H1 (cell line): ENCODE measurements at regions not wholly inside any gene's neighbourhood (a gene's known extent, or its start where the extent isn't known, plus 50 kb on each side); places are given as distances from the start of the nearest gene placed in this dataset.

Source experiments
- CTCF ChIA-PET: fragments of 300-600 bp; sonication (Branson Sonifier 250); formaldehyde crosslinking; loops from one replicate; lab custom pipeline; 2021; ENCODE audit not compliant: partially characterized antibody; lab: Charles Lee
- POLR2A ChIA-PET: fragments of 300-600 bp; sonication (Branson Sonifier 250); formaldehyde crosslinking; loops from one replicate; lab custom pipeline; 2021; ENCODE audit warnings: inconsistent platforms; ENCODE audit not compliant: partially characterized antibody; lab: Charles Lee
- DNase-seq, 2 experiments: peaks; one replicate each; pipeline versions ENCODE4 v3.0.0 to v3.0.0-alpha.2; 2010 to 2022; ENCODE audit warnings: low spot score in 2 of 2, low read depth in 1 of 2, mixed read lengths in 1 of 2
- FAIRE-seq: peaks from 2 replicates; lab custom pipeline; 2011; peaks lifted over from hg19 to GRCh38; lab: Jason Lieb, UNC
- H2AFZ ChIP-seq: 2 replicates; pipeline ENCODE4 v1.8.1; 2012; ENCODE audit warnings: low read length, inconsistent platforms
- H2AK5ac ChIP-seq: 2 replicates; pipeline ENCODE4 v1.6.1; 2013; ENCODE audit warnings: low read depth, low read length
- H2BK120ac ChIP-seq: replicated peaks from 2 replicates; pipeline ENCODE3; 2013; ENCODE audit warnings: low read depth, low read length, inconsistent platforms
- H2BK12ac ChIP-seq: 2 replicates; pipeline ENCODE4 v1.6.1; 2013; ENCODE audit warnings: low read depth, low read length
- H2BK15ac ChIP-seq: 2 replicates; pipeline ENCODE4 v1.6.1; 2013; ENCODE audit warnings: low read length
- H2BK20ac ChIP-seq: 2 replicates; pipeline ENCODE4 v1.6.1; 2013; ENCODE audit warnings: low read length
- H2BK5ac ChIP-seq: 2 replicates; pipeline ENCODE4 v1.6.1; 2013; ENCODE audit warnings: low read depth, low read length
- H3K14ac ChIP-seq: 2 replicates; pipeline ENCODE4 v1.6.1; 2013; ENCODE audit warnings: inconsistent platforms; ENCODE audit not compliant: insufficient read length
- H3K18ac ChIP-seq: 2 replicates; pipeline ENCODE4 v1.6.1; 2013; ENCODE audit warnings: low read length; ENCODE audit errors: extremely low read depth
- H3K23ac ChIP-seq: 2 replicates; pipeline ENCODE4 v1.6.1; 2013; ENCODE audit warnings: inconsistent platforms; ENCODE audit not compliant: insufficient read length
- H3K23me2 ChIP-seq: 2 replicates; pipeline ENCODE4 v1.6.1; 2013; ENCODE audit warnings: low read depth, low read length
- H3K27ac ChIP-seq: 2 replicates; pipeline ENCODE4 v1.6.1; 2011; ENCODE audit warnings: low read depth, low read length, inconsistent platforms
- H3K27me3 ChIP-seq, 4 experiments: replicated peaks in 1 of 4; 1 replicate in 1 of 4; 2 replicates in 3 of 4; pipeline versions ENCODE4 v1.6.1 to v1.8.1; 2011 to 2013; ENCODE audit warnings: low read length in 3 of 4, mild to moderate bottlenecking in 3 of 4, inconsistent platforms in 2 of 4, mixed read lengths in 2 of 4, moderate library complexity in 1 of 4; ENCODE audit not compliant: control insufficient read depth in 3 of 4, insufficient read depth in 3 of 4; ENCODE audit errors: extremely low read depth in 1 of 4
- H3K36me3 ChIP-seq, 4 experiments: 2 replicates each; pipeline versions ENCODE4 v1.6.1 to v1.8.1; 2011 to 2013; ENCODE audit warnings: mild to moderate bottlenecking in 4 of 4, low read length in 3 of 4, moderate library complexity in 2 of 4, control low read depth in 1 of 4, inconsistent platforms in 1 of 4; ENCODE audit not compliant: insufficient read depth in 4 of 4, control insufficient read depth in 2 of 4
- H3K4ac ChIP-seq: replicated peaks from 2 replicates; pipeline ENCODE3; 2013; ENCODE audit warnings: low read length, low read depth, mixed read lengths, inconsistent platforms; ENCODE audit not compliant: insufficient read length
- H3K4me1 ChIP-seq, 4 experiments: replicated peaks in 1 of 4; 1 replicate in 1 of 4; 2 replicates in 3 of 4; pipeline versions ENCODE4 v1.6.1 to v1.8.1; 2011 to 2013; ENCODE audit warnings: low read length in 3 of 4, inconsistent platforms in 2 of 4, mixed read lengths in 1 of 4; ENCODE audit not compliant: insufficient read depth in 4 of 4, control insufficient read depth in 3 of 4
- H3K4me2 ChIP-seq, 2 experiments: 2 replicates each; pipeline versions ENCODE4 v1.6.1 to v1.8.1; 2011 to 2013; ENCODE audit warnings: low read depth in 2 of 2, low read length in 2 of 2, control low read depth in 1 of 2, inconsistent platforms in 1 of 2, mild to moderate bottlenecking in 1 of 2; ENCODE audit not compliant: insufficient read depth in 1 of 2
- H3K4me3 ChIP-seq, 4 experiments: fragments of 200-600, 300-600 bp in 1 of 4; sonication (generic), shearing (Covaris generic), sonication (Bioruptor Twin) in 1 of 4; 2 replicates each; pipeline versions ENCODE4 v1.5.1 to v1.8.1; 2011 to 2016; ENCODE audit warnings: low read length in 4 of 4, low read depth in 3 of 4, control low read depth in 2 of 4, inconsistent platforms in 2 of 4, mild to moderate bottlenecking in 2 of 4, mixed read lengths in 1 of 4, moderate library complexity in 1 of 4; ENCODE audit not compliant: insufficient read depth in 2 of 4; ENCODE audit errors: extremely low read depth in 1 of 4
- H3K56ac ChIP-seq: replicated peaks from 2 replicates; pipeline ENCODE3; 2013; ENCODE audit warnings: low read depth, mild to moderate bottlenecking, mixed read lengths, low read length, inconsistent platforms; ENCODE audit not compliant: insufficient read length
- H3K79me1 ChIP-seq: 2 replicates; pipeline ENCODE4 v1.6.1; 2013; ENCODE audit warnings: low read depth, low read length, control low read depth
- H3K79me2 ChIP-seq, 2 experiments: 2 replicates each; pipeline versions ENCODE4 v1.6.1 to v1.8.1; 2012 to 2013; ENCODE audit warnings: low read length in 2 of 2, mild to moderate bottlenecking in 2 of 2, inconsistent platforms in 1 of 2; ENCODE audit not compliant: insufficient read depth in 2 of 2, control insufficient read depth in 1 of 2
- H3K9ac ChIP-seq, 4 experiments: replicated peaks in 1 of 4; 1 replicate in 1 of 4; 2 replicates in 3 of 4; pipeline versions ENCODE4 v1.6.1 to v1.8.1; 2011 to 2013; ENCODE audit warnings: low read depth in 3 of 4, low read length in 3 of 4, control low read depth in 2 of 4, mild to moderate bottlenecking in 2 of 4, moderate library complexity in 2 of 4, inconsistent platforms in 1 of 4; ENCODE audit errors: extremely low read depth in 1 of 4
- H3K9me3 ChIP-seq, 2 experiments: 2 replicates each; pipeline versions ENCODE4 v1.6.1 to v1.8.1; 2012 to 2013; ENCODE audit warnings: mild to moderate bottlenecking in 2 of 2, moderate library complexity in 2 of 2, control low read depth in 1 of 2, inconsistent platforms in 1 of 2, low read depth in 1 of 2, low read length in 1 of 2, mixed read lengths in 1 of 2; ENCODE audit not compliant: insufficient read depth in 2 of 2
- H4K20me1 ChIP-seq, 2 experiments: replicated peaks in 1 of 2; 2 replicates each; pipeline versions ENCODE3 to v1.8.1; 2011 to 2013; ENCODE audit warnings: inconsistent platforms in 2 of 2, low read length in 2 of 2, mild to moderate bottlenecking in 1 of 2; ENCODE audit not compliant: insufficient read depth in 2 of 2, control insufficient read depth in 1 of 2
- H4K5ac ChIP-seq: 2 replicates; pipeline ENCODE4 v1.6.1; 2013; ENCODE audit warnings: low read length, low read depth, mixed read lengths, inconsistent platforms; ENCODE audit not compliant: insufficient read length
- H4K8ac ChIP-seq: 2 replicates; pipeline ENCODE4 v1.8.0; 2013; ENCODE audit warnings: mild to moderate bottlenecking, moderate library complexity, low read length, inconsistent platforms; ENCODE audit not compliant: insufficient read depth; ENCODE audit errors: extremely low read depth
- H4K91ac ChIP-seq: replicated peaks from 2 replicates; pipeline ENCODE3; 2013; ENCODE audit warnings: low read length, mixed read lengths, inconsistent platforms; ENCODE audit not compliant: insufficient read length
- ASH2L ChIP-seq: fragments of 200-600, 300-600 bp; sonication (generic); IDR thresholded peaks from one replicate; pipeline ENCODE4 v1.7.1; 2017; ENCODE audit warnings: low read length
- EGR1 ChIP-seq: IDR thresholded peaks from 2 replicates; pipeline ENCODE4 v1.6.1; 2011; ENCODE audit warnings: low read depth, low read length, borderline replicate concordance
- SIN3A ChIP-seq, 2 experiments: IDR thresholded peaks in 1 of 2; conservative IDR thresholded peaks in 1 of 2; 2 replicates each; pipeline ENCODE4 v1.6.1; 2011 to 2012; ENCODE audit warnings: low read length in 2 of 2, improper control_type of control experiment in 1 of 2, low read depth in 1 of 2, mild to moderate bottlenecking in 1 of 2
- TAF1 ChIP-seq: IDR thresholded peaks from 2 replicates; pipeline ENCODE4 v1.6.1; 2011; ENCODE audit warnings: mild to moderate bottlenecking, low read depth, low read length
- WGBS, 2 experiments: shearing (Covaris generic) in 1 of 2; methylation state at CpG; one replicate each; pipeline versions ENCODE4 v1.1.6 to v1.1.7; 2013 to 2015; ENCODE audit warnings: low lambda C conversion rate in 2 of 2, mixed read lengths in 2 of 2, inconsistent platforms in 1 of 2, low coverage in 1 of 2, missing lambda C conversion rate in 1 of 2; ENCODE audit not compliant: insufficient replicate concordance in 2 of 2, insufficient coverage in 1 of 2, insufficient read length in 1 of 2; ENCODE audit errors: extremely low coverage in 1 of 2, missing lambda C conversion rate in 1 of 2; 5-methylcytosine and 5-hydroxymethylcytosine counted together

- H2AK5ac ChIP-seq = no peak overlapping the region
- no peak for TF ChIP-seq SIN3A (conservative IDR thresholded peaks at IDR 0.05 in 1 of 2, IDR thresholded peaks at IDR 0.05 in 1 of 2; ENCODE audit: low read depth in 1 of 2, low read length in 2 of 2)
- no peak for TF ChIP-seq EGR1
- TF ChIP-seq TAF1 = no peak
- TF ChIP-seq ASH2L = no peak
- TF ChIP-seq, all 59 proteins: peak for 0
- no peak overlapping the region for H4K91ac ChIP-seq
- WGBS, 2 experiments = 86% methylated on average over 6 of the region's 6 CpGs; no CpG with 5 or more reads in 1 of the 2 experiments
- no peak overlapping the region for H3K18ac ChIP-seq
- no peak overlapping the region for H3K14ac ChIP-seq
- H4K20me1 ChIP-seq = no peaks in the 10 kb centered on the region
- H2AFZ ChIP-seq = no peak overlapping the region
- H2BK12ac ChIP-seq = no peak overlapping the region
- H3K4me1 ChIP-seq = no peaks in the 10 kb centered on the region
- H2BK20ac ChIP-seq = no peak overlapping the region
- peaks cover 4 to 5% of the 10 kb centered on the region in 2 experiments; a peak in 2 of 4 replicates for H3K9me3 ChIP-seq
- no peak overlapping the region for H3K4ac ChIP-seq
- H3K23ac ChIP-seq = no peak overlapping the region
- DNase-seq (no peak), FAIRE-seq (no peak)
- H3K36me3 ChIP-seq = no peaks in the 10 kb centered on the region
- no peaks in the 10 kb centered on the region for H3K79me2 ChIP-seq
- no peak overlapping the region for H2BK120ac ChIP-seq
- H2BK15ac ChIP-seq = no peak overlapping the region
- no peak overlapping the region for H3K4me2 ChIP-seq
- no peak overlapping the region for H2BK5ac ChIP-seq
- H4K8ac ChIP-seq = no peak overlapping the region
- H4K5ac ChIP-seq = no peak overlapping the region
- no peaks in the 10 kb centered on the region for H3K79me1 ChIP-seq
- no peak overlapping the region for H3K9ac ChIP-seq
- ChIA-PET CTCF (no interaction called here), POLR2A (interaction anchor here (1.3 kb wide), 1 partner anchor 12 kb away, joined by 3 read pairs; no protein-coding TSS in a partner anchor)
- no peak overlapping the region for H3K56ac ChIP-seq
- 0 out of 7 replicates have a peak, but pooled peaks cover 0 to 3% (median 0%) of the 10 kb centered on the region in 4 experiments for H3K27me3 ChIP-seq
- no peak overlapping the region for H3K27ac ChIP-seq
- H3K4me3 ChIP-seq = no peak overlapping the region
- H3K23me2 ChIP-seq = no peaks in the 10 kb centered on the region
These were observed 137.2 kb upstream of the ADARB2 start for GRCh38 chr10:1874533-1874932.
